Kidney capillary endothelial cell (primary cell): ENCODE measurements at regions not wholly inside any gene's neighbourhood (a gene's known extent, or its start where the extent isn't known, plus 50 kb on each side); places are given as distances from the start of the nearest gene placed in this dataset.
"Not testable (repeated sequence)": the region's sequence is repeated elsewhere in the genome, so short reads cannot be mapped to it uniquely, and the experiment has no call there.

Experiments used
- DNase-seq: peaks from one replicate; pipeline ENCODE4 v3.0.0-alpha.2; 2018; ENCODE audit warnings: low spot score

- DNase-seq, result not testable (repeated sequence)
Measured at GRCh38 chr9:97248252-97248651, 59.2 kb upstream of the CCDC180 start.

GRCh38 chr9:97243606-97244005 lies 63.9 kb upstream of the CCDC180 start:
- DNase-seq, result no peak

DNA sequence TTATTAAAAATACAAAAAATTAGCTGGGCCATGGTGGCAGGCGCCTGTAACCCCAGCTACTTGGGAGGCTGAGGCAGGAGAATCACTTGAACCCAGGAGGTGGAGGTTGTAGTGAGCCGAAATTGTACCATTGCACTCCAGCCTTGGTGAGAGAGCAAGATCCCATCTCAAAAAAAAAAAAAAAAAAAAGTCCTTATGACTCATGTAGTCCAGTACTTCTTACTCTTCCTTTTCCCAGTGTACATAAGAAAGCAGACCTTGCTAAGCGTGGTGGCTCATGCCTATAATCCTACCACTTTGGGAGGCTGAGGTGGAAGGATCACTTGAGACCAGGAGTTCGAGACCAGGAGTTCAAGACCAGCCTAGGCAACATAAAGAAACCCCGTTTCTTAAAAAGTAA lies 66.0 kb upstream of the CCDC180 start:
- not testable (repeated sequence) for DNase-seq

DNA sequence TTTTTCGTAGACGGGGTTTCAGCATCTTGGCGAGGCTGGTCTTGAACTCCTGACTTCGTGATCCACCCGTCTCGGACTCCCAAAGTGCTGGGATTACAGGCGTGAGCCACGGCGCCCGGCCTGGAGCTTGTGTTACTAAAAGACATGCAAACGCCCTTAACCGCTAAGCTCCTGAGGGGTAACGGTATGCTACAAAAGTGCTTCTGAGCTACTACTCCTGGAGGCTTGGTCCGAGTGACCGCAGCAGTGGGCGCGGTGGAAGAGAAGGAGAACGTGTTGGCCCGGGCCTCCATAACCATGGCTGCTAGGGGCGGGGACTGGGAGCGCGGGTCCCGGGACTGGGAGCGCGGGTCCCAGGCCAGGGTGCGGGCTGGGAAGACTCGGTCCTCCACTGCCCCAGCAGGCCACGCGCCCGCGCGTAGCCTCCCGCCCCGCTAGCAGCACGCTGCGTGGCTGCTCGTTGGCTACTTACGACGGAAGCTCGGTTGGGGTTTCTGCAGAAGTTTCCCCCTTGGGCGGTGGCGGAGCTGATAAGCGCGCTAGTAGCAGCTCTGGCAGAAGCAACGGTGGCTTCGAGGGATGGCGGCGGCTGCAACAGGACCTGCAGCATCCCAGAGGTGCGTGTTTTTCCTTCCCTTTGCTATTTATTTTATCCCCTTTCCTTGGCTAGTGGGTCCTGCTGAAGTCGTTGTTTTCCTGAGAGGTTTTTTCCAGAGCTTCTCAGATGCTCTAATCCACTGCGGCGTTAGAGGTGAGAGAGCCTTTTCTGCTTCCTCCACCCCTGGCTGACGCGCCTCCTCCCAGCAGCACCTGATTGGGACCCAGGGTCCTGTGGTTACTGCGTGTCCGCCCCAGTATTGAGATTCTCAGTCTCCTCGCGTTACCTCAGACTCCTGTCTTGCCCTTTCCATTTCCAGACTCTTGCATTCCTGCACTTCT lies 69.2 kb upstream of the CCDC180 start:
- DNase-seq, result peak; percentile 31

DNA sequence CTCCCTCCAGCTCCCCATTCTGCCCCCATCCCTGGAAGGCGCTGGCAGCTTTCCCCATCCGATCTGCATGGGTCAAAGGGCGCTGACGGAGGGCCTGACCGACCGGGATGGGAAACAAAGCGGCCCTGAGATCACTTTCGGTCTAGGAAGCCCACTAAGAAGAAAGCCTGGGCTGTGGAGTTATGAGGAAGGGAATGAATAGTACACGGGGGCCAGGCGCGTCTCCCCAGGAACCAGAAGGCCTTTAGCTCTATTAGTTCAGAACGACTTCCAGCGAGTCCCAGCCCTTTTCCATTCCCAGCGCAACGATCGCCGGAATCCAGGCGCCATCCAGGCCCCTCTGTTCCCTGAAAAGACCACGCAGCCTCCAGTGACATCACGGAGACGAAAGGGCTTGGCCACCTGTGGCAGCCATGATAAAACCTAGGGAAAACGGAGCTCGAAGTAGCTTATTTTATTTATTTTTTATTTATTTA lies 70.1 kb upstream of the CCDC180 start:
- DNase-seq, result no peak

- not testable (repeated sequence) for DNase-seq
Measured at GRCh38 chr9:97233009-97233400, 74.5 kb upstream of the CCDC180 start.

- DNase-seq, result not testable (repeated sequence)
Measured at GRCh38 chr9:97232060-97233008, 75.1 kb upstream of the CCDC180 start.

DNA sequence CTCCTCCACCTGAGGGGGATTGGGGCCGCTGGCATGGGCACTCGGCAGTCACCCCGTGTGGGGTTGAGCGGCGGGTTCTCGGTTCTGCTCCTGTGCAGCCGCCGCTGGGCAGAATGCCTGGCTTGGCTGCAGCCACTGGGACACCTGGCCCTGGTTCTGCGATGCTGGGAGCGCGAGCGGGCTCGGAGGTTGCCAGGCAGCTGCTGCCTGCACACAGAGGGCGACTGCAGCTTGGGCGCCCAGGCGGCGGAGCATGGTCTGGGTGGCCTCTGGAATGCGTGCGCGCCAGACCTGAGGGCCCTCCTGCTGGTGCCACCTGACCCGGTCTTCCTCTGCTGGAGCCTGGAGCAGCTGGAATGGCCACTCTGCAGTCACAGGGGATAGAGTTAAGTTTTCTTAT lies 85.1 kb upstream of the CCDC180 start:
- not testable (repeated sequence) for DNase-seq

GRCh38 chr9:97221478-97222355 lies 85.7 kb upstream of the CCDC180 start:
- peak; percentile 28 for DNase-seq

DNA sequence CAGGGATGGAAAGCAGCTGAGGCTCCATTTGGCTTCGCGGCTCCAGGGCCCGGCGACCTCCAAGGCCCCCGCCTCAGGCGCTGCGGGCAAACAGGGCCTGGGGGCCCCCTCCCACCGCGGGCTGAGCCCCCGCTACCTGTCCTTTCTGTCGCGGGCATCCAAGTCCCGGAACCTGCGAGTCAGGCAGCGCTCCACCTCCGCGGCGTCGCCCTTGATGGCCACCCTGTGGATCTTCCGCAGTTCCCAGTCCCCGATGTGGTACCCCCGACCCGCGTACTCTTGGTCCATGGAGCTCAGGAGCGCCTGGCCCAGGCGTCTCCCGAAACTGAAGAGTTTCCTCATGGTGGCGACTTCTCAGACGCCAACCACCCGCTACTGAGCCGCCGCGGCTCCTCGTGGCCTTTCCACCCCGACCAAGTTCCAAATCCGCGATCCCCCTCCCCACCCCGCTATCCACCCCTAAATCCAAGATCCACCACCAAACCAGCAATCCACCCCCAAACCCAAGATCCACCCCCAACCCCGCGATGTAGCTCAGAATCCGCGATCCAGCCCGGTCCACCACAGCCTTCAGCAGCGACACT lies 86.5 kb upstream of the CCDC180 start:
- DNase-seq, result peak; percentile 1

DNA sequence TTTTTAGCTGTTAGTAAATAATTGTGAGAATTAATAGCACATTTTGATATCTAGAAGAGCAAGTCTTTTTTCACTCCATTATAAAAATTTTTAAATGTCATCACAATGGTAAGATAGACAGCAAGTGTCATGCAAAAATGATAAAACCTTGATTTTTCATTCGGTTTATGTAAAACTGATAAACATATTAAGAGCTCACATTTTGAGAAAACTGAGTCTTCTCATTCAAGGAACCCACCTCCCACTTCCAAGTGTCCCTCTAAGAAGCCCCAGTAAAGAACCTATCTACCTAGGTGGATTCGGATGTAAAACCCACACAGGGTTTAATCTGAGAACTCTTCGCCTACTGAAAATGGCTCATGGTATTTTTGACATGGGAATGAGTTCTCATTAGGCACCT lies 87.1 kb upstream of the CCDC180 start:
- DNase-seq, result not testable (repeated sequence)

DNA sequence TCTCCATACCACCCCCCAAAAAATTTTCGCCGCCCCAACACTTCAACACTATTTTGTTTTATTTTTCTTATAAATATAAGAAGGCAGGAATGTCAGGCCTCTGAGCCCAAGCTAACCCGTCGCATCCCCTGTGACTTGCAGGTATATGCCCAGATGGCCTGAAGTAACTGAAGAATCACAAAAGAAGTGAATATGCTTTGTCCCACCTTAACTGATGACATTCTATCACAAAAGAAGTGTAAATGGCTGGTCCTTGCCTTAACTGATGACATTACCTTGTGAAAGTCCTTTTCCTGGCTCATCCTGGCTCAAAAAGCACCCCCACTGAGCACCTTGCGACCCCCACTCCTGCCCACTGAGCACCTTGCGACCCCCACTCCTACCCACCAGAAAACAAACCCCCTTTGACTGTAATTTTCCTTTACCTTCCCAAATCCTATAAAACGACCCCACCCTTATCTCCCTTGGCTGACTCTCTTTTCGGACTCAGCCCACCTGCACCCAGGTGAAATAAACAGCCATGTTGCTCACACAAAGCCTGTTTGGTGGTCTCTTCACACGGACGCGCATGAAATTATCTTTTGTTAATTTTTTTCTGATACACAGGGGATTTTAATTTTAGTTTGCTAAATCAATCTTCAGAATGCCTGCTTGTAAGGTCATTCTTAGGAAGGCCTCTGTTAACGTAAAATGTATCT lies 87.9 kb upstream of the CCDC180 start:
- DNase-seq, result not testable (repeated sequence)

DNA sequence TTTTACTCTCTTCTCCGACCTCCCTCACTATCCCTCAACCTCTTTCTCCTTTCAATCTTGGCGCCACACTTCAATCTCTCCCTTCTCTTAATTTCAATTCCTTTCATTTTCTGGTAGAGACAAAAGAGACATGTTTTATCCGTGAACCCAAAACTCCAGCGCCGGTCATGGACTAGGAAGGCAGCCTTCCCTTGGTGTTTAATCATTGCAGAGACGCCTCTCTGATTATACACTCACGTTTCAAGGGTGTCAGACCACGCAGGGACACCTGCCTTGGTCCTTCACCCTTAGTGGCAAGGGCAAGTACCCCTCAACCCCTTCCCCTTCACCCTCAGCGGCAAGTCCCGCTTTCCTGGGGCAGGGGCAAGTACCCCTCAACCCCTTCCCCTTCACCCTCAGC lies 92.3 kb upstream of the CCDC180 start:
- not testable (repeated sequence) for DNase-seq

DNA sequence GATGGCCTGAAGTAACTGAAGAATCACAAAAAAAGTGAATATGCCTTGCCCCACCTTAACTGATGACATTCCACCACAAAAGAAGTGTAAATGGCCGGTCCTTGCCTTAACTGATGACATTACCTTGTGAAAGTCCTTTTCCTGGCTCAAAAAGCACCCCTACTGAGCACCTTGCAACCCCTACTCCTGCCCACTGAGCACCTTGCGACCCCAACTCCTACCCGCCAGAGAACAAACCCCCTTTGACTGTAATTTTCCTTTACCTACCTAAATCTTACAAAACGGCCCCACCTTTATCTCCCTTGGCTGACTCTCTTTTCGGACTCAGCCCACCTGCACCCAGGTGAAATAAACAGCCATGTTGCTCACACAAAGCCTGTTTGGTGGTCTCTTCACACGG lies 92.9 kb upstream of the CCDC180 start:
- DNase-seq, result not testable (repeated sequence)

DNA sequence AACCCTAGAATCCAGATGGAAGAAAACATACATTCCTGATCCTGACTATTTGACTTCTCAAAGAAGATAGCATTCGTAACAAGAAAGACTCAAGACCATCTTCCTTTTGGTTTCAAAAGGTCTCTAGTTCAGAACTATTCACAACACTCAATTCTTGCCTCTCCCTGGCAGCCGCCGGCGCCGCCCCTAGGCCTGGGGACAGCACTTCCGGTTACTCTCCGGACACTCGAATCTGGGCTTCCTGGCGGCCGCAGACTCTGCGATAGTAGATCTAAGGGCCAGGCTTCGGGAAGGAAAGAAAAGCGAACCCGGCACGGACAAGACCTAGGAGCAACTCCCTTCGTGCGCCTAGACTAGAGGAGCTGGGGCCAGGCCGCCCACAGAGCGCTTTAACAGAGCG lies 107.8 kb upstream of the CCDC180 start:
- not testable (repeated sequence) for DNase-seq

DNA sequence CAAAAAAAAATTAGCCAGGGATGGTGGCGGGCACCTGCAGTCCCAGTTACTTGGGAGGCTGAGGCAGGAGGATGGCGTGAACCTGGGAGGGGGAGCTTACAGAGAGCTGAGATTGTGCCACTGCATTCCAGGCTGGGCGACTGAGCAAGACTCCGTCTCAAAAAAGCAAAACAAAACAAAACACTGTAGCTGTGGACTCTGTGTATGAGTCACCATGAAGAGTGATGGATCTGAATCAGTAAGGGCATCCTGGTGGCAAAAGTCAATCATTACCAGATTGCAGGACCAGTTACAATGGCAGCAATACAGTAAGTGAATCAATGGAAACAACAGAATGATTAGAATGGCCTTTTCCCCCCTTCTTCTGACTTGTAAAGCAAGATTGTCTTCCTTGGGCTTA lies 113.7 kb upstream of the CCDC180 start:
- DNase-seq, result not testable (repeated sequence)

DNA sequence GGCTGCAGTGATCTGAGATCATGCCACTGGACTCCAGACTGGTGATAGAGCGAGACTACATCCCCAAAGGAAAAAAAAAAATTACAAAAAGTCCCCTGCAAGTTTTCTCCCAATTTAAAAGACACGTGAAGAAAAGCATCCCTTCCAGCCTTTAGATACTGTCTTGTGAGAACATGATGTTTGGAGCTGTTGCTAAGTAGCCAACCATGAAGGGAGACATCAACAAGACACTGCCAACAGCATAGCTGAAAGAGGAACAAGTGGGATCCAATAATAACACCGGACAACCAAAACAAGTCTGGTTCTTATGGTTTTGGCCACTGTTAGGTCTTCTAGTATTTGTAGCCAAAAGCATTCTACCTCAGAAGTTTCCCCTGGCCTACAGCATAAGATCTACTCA lies 118.9 kb upstream of the CCDC180 start:
- no peak for DNase-seq

GRCh38 chr9:97187706-97188105 lies 119.8 kb upstream of the CCDC180 start:
- DNase-seq, result not testable (repeated sequence)

DNA sequence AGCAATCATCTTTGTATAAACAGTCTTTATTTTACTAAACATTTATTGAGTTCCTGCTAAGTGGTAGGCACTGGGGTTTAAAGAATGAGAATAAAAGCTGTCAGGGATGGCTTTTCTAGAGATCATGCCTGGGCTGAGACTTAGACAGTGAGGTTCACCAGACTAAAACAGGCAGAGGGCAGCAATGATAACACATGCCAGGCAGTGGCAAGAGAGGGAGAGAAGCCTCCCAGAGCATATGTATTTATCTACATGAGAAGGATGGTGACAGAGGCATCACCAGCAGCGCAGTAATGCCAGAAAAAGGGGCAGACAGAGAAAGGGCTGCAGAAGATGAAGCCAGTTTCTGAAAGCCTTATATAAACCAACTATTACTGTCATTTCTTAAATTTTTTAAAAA lies 121.0 kb upstream of the CCDC180 start:
- DNase-seq, result no peak

- DNase-seq, result not testable (repeated sequence)
Measured at GRCh38 chr9:97182532-97182931, 124.9 kb upstream of the CCDC180 start.
